Neural cell (in vitro differentiated cells): ENCODE measurements at regions not wholly inside any gene's neighbourhood (a gene's known extent, or its start where the extent isn't known, plus 50 kb on each side); places are given as distances from the start of the nearest gene placed in this dataset.

ENCODE experiments used
- H2AFZ ChIP-seq: fragments of 200-600, 300-800 bp; sonication (generic), shearing (Covaris generic); 2 replicates; pipeline ENCODE4 v1.6.0; 2014; ENCODE audit warnings: low read depth, mild to moderate bottlenecking, antibody characterized with exemption, low read length, moderate library complexity
- H3F3A ChIP-seq: fragments of 200-600 bp; shearing (Covaris generic); 2 replicates; pipeline ENCODE4 v1.6.1; 2016; ENCODE audit warnings: mild to moderate bottlenecking, moderate library complexity, mixed read lengths, antibody characterized with exemption, low read length; ENCODE audit not compliant: insufficient read depth, poor library complexity, severe bottlenecking
- H3K27ac ChIP-seq: fragments of 200-600, 300-800 bp; sonication (generic), shearing (Covaris generic); 2 replicates; pipeline ENCODE4 v1.5.1; 2014; ENCODE audit warnings: mild to moderate bottlenecking, low read length, moderate library complexity
- H3K27me3 ChIP-seq: fragments of 300-800, 200-600 bp; sonication (generic), shearing (Covaris generic); 2 replicates; pipeline ENCODE4 v1.6.0; 2014; ENCODE audit warnings: mild to moderate bottlenecking, low read depth, low read length, moderate library complexity; ENCODE audit not compliant: insufficient read depth
- H3K36me3 ChIP-seq: fragments of 300-800, 200-600 bp; sonication (generic), shearing (Covaris generic); 2 replicates; pipeline ENCODE4 v1.5.1; 2014; ENCODE audit warnings: mild to moderate bottlenecking, antibody characterized with exemption, low read length, moderate library complexity; ENCODE audit not compliant: insufficient read depth
- H3K4me2 ChIP-seq: fragments of 300-800, 200-600 bp; sonication (generic), shearing (Covaris generic); 2 replicates; pipeline ENCODE4 v1.6.0; 2014; ENCODE audit warnings: mild to moderate bottlenecking, low read length
- H3K4me3 ChIP-seq: fragments of 300-800, 200-600 bp; sonication (generic), shearing (Covaris generic); 2 replicates; pipeline ENCODE4 v1.5.1; 2014; ENCODE audit warnings: mild to moderate bottlenecking, low read length, moderate library complexity
- H3K79me2 ChIP-seq: fragments of 200-600 bp; shearing (Covaris generic); replicated peaks from 2 replicates; pipeline ENCODE4 v1.6.0; 2014; ENCODE audit warnings: mild to moderate bottlenecking, low read length, moderate library complexity; ENCODE audit not compliant: insufficient read depth
- H3K9ac ChIP-seq: fragments of 300-800, 200-600 bp; sonication (generic), shearing (Covaris generic); 2 replicates; pipeline ENCODE4 v1.6.1; 2016; ENCODE audit warnings: mild to moderate bottlenecking, low read length, mixed read lengths
- H3K9me2 ChIP-seq: fragments of 200-600 bp; shearing (Covaris generic); 2 replicates; pipeline ENCODE4 v1.6.1; 2016; ENCODE audit warnings: mild to moderate bottlenecking, low read length, mixed read lengths; ENCODE audit not compliant: insufficient read depth
- H3K9me3 ChIP-seq: fragments of 200-600, 300-800 bp; sonication (generic), shearing (Covaris generic); 2 replicates; pipeline ENCODE4 v1.6.1; 2016; ENCODE audit warnings: mild to moderate bottlenecking, mixed run types, low read length, moderate library complexity, mixed read lengths
- H4K20me1 ChIP-seq: fragments of 200-600 bp; shearing (Covaris generic); 2 replicates; pipeline ENCODE4 v1.6.1; 2016; ENCODE audit warnings: mild to moderate bottlenecking, mixed run types; ENCODE audit not compliant: insufficient read depth
- EP300 ChIP-seq: fragments of 450-650 bp; conservative IDR thresholded peaks from 2 replicates; pipeline ENCODE4 v1.6.1; 2014; ENCODE audit warnings: antibody characterized with exemption, mild to moderate bottlenecking, moderate library complexity; ENCODE audit not compliant: poor library complexity, severe bottlenecking
- EZH2 ChIP-seq: fragments of 200-600, 300-800 bp; shearing (Covaris generic), sonication (generic); IDR thresholded peaks from 2 replicates; pipeline ENCODE4 v1.6.1; 2014; ENCODE audit warnings: antibody characterized with exemption, low read length, borderline replicate concordance, mild to moderate bottlenecking; ENCODE audit not compliant: insufficient read depth, poor library complexity, severe bottlenecking
- MXI1 ChIP-seq: fragments of 450-650 bp; conservative IDR thresholded peaks from 2 replicates; pipeline ENCODE4 v1.6.1; 2014; ENCODE audit warnings: antibody characterized with exemption, mild to moderate bottlenecking; ENCODE audit not compliant: poor library complexity, severe bottlenecking
- POLR2AphosphoS5 ChIP-seq: IDR thresholded peaks from 2 replicates; pipeline ENCODE4 v1.6.1; 2012
- RAD21 ChIP-seq: fragments of 450-650 bp; conservative IDR thresholded peaks from 2 replicates; pipeline ENCODE4 v1.6.1; 2014; ENCODE audit warnings: antibody characterized with exemption, mild to moderate bottlenecking, moderate library complexity
- SMC3 ChIP-seq: fragments of 450-650 bp; conservative IDR thresholded peaks from 2 replicates; pipeline ENCODE4 v1.6.1; 2014; ENCODE audit warnings: antibody characterized with exemption, mild to moderate bottlenecking, moderate library complexity; ENCODE audit not compliant: poor library complexity
- TAF1 ChIP-seq: IDR thresholded peaks from 2 replicates; pipeline ENCODE4 v1.6.1; 2012; ENCODE audit warnings: low read depth
- TF ChIP-seq, protein P1 (sequence below): IDR thresholded peaks from 2 replicates; pipeline ENCODE4 v1.6.1; 2012; ENCODE audit warnings: borderline replicate concordance
- TF ChIP-seq, protein P2 (sequence below): fragments of 450-650 bp; IDR thresholded peaks from 2 replicates; pipeline ENCODE4 v1.5.1; 2014; ENCODE audit warnings: antibody characterized with exemption, mild to moderate bottlenecking, moderate library complexity; ENCODE audit not compliant: poor library complexity, severe bottlenecking

DNA sequence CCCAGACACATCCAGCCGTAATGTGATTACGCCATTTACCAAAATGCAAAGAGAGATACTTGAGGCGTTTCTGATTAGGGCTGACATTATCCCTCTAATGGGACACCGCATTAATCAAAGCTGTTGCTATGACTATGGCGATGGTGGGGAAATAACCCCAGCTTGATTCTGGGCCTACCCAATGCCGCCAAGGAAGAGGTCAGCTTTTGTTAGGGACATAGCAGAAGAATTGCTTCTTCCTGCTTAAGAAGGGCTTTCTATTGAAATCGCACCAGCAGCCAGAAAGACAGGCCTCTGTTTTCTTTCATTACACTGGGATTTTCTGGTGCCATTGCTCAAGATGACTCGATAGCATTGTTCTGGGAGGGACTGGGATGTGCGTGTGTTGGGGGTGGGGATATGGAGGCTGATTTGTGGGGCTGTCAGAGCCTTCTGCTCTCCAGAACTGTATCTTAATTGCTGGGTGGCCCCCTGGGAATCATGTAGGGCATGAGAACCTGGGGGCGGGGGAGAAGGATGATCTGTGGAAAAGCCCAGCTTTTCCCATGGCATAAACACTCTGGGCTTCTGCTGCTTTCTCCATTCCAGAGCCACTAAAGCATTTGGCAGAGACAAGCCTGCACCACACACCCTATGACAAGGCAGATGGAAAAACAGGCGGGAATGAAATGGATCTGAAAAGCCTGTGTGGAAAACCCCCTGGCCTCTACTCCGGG lies 106.5 kb upstream of the RAD23B start:
- no peaks in the 10 kb centered on the region for H3K9me2 ChIP-seq
- H3K36me3 ChIP-seq: no peaks in the 10 kb centered on the region
- H4K20me1 ChIP-seq: no peaks in the 10 kb centered on the region
- no peak overlapping the region for H3K9ac ChIP-seq
- H2AFZ ChIP-seq: no peak overlapping the region
- no peak overlapping the region for H3K27ac ChIP-seq
- no peak overlapping the region for H3K4me3 ChIP-seq
- no peak overlapping the region for H3K4me2 ChIP-seq
- no peaks in the 10 kb centered on the region for H3K79me2 ChIP-seq
- H3K27me3 ChIP-seq: no peaks in the 10 kb centered on the region
- H3F3A ChIP-seq: no peaks in the 10 kb centered on the region
- TF ChIP-seq EZH2: no peak
- no peak for TF ChIP-seq MXI1
- TF ChIP-seq, protein P1, sequence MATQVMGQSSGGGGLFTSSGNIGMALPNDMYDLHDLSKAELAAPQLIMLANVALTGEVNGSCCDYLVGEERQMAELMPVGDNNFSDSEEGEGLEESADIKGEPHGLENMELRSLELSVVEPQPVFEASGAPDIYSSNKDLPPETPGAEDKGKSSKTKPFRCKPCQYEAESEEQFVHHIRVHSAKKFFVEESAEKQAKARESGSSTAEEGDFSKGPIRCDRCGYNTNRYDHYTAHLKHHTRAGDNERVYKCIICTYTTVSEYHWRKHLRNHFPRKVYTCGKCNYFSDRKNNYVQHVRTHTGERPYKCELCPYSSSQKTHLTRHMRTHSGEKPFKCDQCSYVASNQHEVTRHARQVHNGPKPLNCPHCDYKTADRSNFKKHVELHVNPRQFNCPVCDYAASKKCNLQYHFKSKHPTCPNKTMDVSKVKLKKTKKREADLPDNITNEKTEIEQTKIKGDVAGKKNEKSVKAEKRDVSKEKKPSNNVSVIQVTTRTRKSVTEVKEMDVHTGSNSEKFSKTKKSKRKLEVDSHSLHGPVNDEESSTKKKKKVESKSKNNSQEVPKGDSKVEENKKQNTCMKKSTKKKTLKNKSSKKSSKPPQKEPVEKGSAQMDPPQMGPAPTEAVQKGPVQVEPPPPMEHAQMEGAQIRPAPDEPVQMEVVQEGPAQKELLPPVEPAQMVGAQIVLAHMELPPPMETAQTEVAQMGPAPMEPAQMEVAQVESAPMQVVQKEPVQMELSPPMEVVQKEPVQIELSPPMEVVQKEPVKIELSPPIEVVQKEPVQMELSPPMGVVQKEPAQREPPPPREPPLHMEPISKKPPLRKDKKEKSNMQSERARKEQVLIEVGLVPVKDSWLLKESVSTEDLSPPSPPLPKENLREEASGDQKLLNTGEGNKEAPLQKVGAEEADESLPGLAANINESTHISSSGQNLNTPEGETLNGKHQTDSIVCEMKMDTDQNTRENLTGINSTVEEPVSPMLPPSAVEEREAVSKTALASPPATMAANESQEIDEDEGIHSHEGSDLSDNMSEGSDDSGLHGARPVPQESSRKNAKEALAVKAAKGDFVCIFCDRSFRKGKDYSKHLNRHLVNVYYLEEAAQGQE: no peak
- no peak for TF ChIP-seq SMC3
- no peak for TF ChIP-seq TAF1
- no peak for TF ChIP-seq RAD21
- TF ChIP-seq, protein P2, sequence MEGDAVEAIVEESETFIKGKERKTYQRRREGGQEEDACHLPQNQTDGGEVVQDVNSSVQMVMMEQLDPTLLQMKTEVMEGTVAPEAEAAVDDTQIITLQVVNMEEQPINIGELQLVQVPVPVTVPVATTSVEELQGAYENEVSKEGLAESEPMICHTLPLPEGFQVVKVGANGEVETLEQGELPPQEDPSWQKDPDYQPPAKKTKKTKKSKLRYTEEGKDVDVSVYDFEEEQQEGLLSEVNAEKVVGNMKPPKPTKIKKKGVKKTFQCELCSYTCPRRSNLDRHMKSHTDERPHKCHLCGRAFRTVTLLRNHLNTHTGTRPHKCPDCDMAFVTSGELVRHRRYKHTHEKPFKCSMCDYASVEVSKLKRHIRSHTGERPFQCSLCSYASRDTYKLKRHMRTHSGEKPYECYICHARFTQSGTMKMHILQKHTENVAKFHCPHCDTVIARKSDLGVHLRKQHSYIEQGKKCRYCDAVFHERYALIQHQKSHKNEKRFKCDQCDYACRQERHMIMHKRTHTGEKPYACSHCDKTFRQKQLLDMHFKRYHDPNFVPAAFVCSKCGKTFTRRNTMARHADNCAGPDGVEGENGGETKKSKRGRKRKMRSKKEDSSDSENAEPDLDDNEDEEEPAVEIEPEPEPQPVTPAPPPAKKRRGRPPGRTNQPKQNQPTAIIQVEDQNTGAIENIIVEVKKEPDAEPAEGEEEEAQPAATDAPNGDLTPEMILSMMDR: no peak
- no peak for TF ChIP-seq POLR2AphosphoS5
- TF ChIP-seq EP300: no peak
- no peaks in the 10 kb centered on the region for H3K9me3 ChIP-seq

DNA sequence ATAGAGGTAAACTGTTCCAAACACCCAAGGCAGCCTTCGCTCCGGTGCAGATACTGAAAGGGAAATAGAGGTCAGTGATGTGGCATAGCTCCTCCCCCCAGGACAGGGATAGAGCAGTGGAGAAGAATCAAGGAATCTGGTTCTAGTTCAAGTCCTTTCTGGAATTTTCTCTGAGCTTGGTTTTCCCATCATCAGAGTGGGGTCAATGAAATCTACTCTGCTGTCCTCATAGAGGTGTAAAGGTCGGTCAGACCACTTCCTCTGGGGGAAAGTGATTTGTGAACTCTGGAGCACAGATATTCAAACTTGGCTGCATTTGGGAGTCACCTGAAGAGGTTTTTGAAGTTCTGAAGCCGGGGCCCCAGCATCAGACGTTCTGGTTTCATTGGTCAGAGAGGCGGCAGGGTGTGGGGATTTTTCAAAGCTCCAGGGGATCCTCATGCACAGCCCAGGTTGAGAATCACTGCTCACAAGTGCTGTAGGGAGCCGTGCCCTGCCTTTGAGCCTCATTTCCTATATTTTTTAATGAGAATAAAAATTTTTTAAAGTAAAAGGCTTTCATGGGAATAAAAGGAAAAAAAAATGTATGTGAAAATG lies 105.7 kb upstream of the RAD23B start:
- no peak overlapping the region for H3K4me2 ChIP-seq

More for the DNA sequence above, 105.7 kb upstream of the RAD23B start:
- Histone ChIP-seq H2AFZ (no peak overlapping the region), H3K4me3 (no peak overlapping the region), H3K79me2 (no peaks in the 10 kb centered on the region), H3K9me3 (no peaks in the 10 kb centered on the region), H3K9ac (no peak overlapping the region), H3K36me3 (no peaks in the 10 kb centered on the region), H3K9me2 (no peaks in the 10 kb centered on the region), H3F3A (no peaks in the 10 kb centered on the region), H3K27ac (no peak overlapping the region), H3K27me3 (no peaks in the 10 kb centered on the region), H4K20me1 (no peaks in the 10 kb centered on the region)
- TF ChIP-seq MXI1 (no peak), TAF1 (no peak), POLR2AphosphoS5 (no peak), EZH2 (no peak), SMC3 (no peak), RAD21 (no peak), EP300 (no peak)
- TF ChIP-seq, protein P1: no peak
- TF ChIP-seq, protein P2: no peak
